GM19452 (cell line): ENCODE measurements at regions not wholly inside any gene's neighbourhood (a gene's known extent, or its start where the extent isn't known, plus 50 kb on each side); places are given as distances from the start of the nearest gene placed in this dataset.

ENCODE experiments used
- ATAC-seq: cut with Tn5 transposase; IDR thresholded peaks from one replicate; pipeline ENCODE4 v1.9.1; 2021; ENCODE audit not compliant: unreplicated experiment

GRCh38 chr7:155963356-155963755 is 151.1 kb upstream of the SHH start:
- ATAC-seq: no peak

- no peak for ATAC-seq
Observed at GRCh38 chr7:155962968-155963300, 150.7 kb upstream of the SHH start.

GRCh38 chr7:155962191-155962967 is 150.1 kb upstream of the SHH start:
- no peak for ATAC-seq

GRCh38 chr7:155961241-155962190 is 149.3 kb upstream of the SHH start:
- ATAC-seq: no peak

GRCh38 chr7:155959894-155960293 is 147.6 kb upstream of the SHH start:
- ATAC-seq: no peak

GRCh38 chr7:155956977-155957376 is 144.7 kb upstream of the SHH start:
- no peak for ATAC-seq

- no peak for ATAC-seq
Observed at GRCh38 chr7:155955367-155955635, 143.0 kb upstream of the SHH start.

- no peak for ATAC-seq
Observed at GRCh38 chr7:155954550-155955366, 142.5 kb upstream of the SHH start.

- ATAC-seq: no peak
Observed at GRCh38 chr7:155953781-155954549, 141.7 kb upstream of the SHH start.

GRCh38 chr7:155953501-155953778 is 141.2 kb upstream of the SHH start:
- ATAC-seq: no peak

GRCh38 chr7:155951554-155952158 is 139.4 kb upstream of the SHH start:
- ATAC-seq: no peak

- ATAC-seq: no peak
Observed at GRCh38 chr7:155950898-155951553, 138.8 kb upstream of the SHH start.

- ATAC-seq: no peak
Observed at GRCh38 chr7:155948845-155949244, 136.6 kb upstream of the SHH start.

- ATAC-seq: no peak
Observed at GRCh38 chr7:155948423-155948822, 136.2 kb upstream of the SHH start.

- no peak for ATAC-seq
Observed at GRCh38 chr7:155947051-155947450, 134.8 kb upstream of the SHH start.

- no peak for ATAC-seq
Observed at GRCh38 chr7:155945670-155946325, 133.5 kb upstream of the SHH start.

- ATAC-seq: no peak
Observed at GRCh38 chr7:155944901-155945300, 132.6 kb upstream of the SHH start.

GRCh38 chr7:155943251-155943899 is 131.1 kb upstream of the SHH start:
- no peak for ATAC-seq
